T-helper 17 cell (primary cell): ENCODE measurements at regions not wholly inside any gene's neighbourhood (a gene's known extent, or its start where the extent isn't known, plus 50 kb on each side); places are given as distances from the start of the nearest gene placed in this dataset.

Source experiments
- ATAC-seq: fragments of 150-1000 bp; cut with Tn5 transposase; 2 replicates; pipeline ENCODE4 v1.10.0; 2021; ENCODE audit warnings: mild to moderate bottlenecking, moderate library complexity
- DNase-seq, 3 donors: peaks; one replicate each; pipeline versions ENCODE4 v3.0.0 to v3.0.0-alpha.2; 2020 to 2021
- H3K9me3 ChIP-seq: one replicate; pipeline ENCODE4 v1.7.0; 2013; ENCODE audit warnings: low read length, mild to moderate bottlenecking; ENCODE audit not compliant: control insufficient read depth, poor library complexity, severe bottlenecking
- H3K27ac Mint-ChIP-seq: one replicate; pipeline ENCODE4 v1.8.0; 2022; ENCODE audit warnings: mild to moderate bottlenecking, moderate library complexity, mixed read lengths
- H3K27me3 Mint-ChIP-seq: one replicate; pipeline ENCODE4 v1.8.0; 2022; ENCODE audit warnings: mixed read lengths
- H3K36me3 Mint-ChIP-seq: one replicate; pipeline ENCODE4 v1.8.0; 2022; ENCODE audit warnings: low read depth, mixed read lengths
- H3K4me1 Mint-ChIP-seq: one replicate; pipeline ENCODE4 v1.8.0; 2022; ENCODE audit warnings: mild to moderate bottlenecking, mixed read lengths
- H3K4me3 Mint-ChIP-seq: one replicate; pipeline ENCODE4 v1.8.0; 2022; ENCODE audit warnings: mild to moderate bottlenecking, moderate library complexity, mixed read lengths

- H3K9me3 ChIP-seq, result no peaks in the 10 kb centered on the region
- no peak for DNase-seq
- no peak for ATAC-seq
- Mint-ChIP-seq H3K27ac (no peak overlapping the region), H3K36me3 (no peaks in the 10 kb centered on the region), H3K27me3 (no peaks in the 10 kb centered on the region), H3K4me3 (no peak overlapping the region), H3K4me1 (no peaks in the 10 kb centered on the region)
Measured at GRCh38 chr12:128133321-128134073, 133.5 kb upstream of the TMEM132C start.

GRCh38 chr12:128137140-128137539 lies 129.8 kb upstream of the TMEM132C start:
- no peak for DNase-seq
- no peaks in the 10 kb centered on the region for H3K9me3 ChIP-seq
- Mint-ChIP-seq H3K4me3 (no peak overlapping the region), H3K27ac (no peak overlapping the region), H3K27me3 (no peaks in the 10 kb centered on the region), H3K4me1 (no peaks in the 10 kb centered on the region), H3K36me3 (no peaks in the 10 kb centered on the region)
- no peak for ATAC-seq

- DNase-seq (no peak), ATAC-seq (no peak)
- H3K36me3 Mint-ChIP-seq, result no peaks in the 10 kb centered on the region
- H3K4me3 Mint-ChIP-seq, result no peak overlapping the region
- H3K27me3 Mint-ChIP-seq, result no peaks in the 10 kb centered on the region
- H3K4me1 Mint-ChIP-seq, result no peaks in the 10 kb centered on the region
- H3K9me3 ChIP-seq, result no peaks in the 10 kb centered on the region
- H3K27ac Mint-ChIP-seq, result no peak overlapping the region
Measured at GRCh38 chr12:128138125-128138524, 128.8 kb upstream of the TMEM132C start.

GRCh38 chr12:128140551-128140950 lies 126.4 kb upstream of the TMEM132C start:
- DNase-seq (no peak), ATAC-seq (no peak)
- Mint-ChIP-seq H3K27me3 (no peaks in the 10 kb centered on the region), H3K36me3 (no peaks in the 10 kb centered on the region), H3K27ac (no peak overlapping the region), H3K4me1 (no peaks in the 10 kb centered on the region), H3K4me3 (no peak overlapping the region)
- no peaks in the 10 kb centered on the region for H3K9me3 ChIP-seq

GRCh38 chr12:128150961-128151360 lies 116.0 kb upstream of the TMEM132C start:
- Mint-ChIP-seq H3K36me3 (no peaks in the 10 kb centered on the region), H3K4me3 (no peak overlapping the region), H3K4me1 (no peaks in the 10 kb centered on the region), H3K27ac (no peak overlapping the region), H3K27me3 (no peaks in the 10 kb centered on the region)
- H3K9me3 ChIP-seq, result no peaks in the 10 kb centered on the region
- DNase-seq (no peak), ATAC-seq (no peak)

- no peak for ATAC-seq
- DNase-seq, result no peak
- Mint-ChIP-seq H3K4me1 (no peaks in the 10 kb centered on the region), H3K27me3 (no peaks in the 10 kb centered on the region), H3K4me3 (no peak overlapping the region), H3K36me3 (no peaks in the 10 kb centered on the region), H3K27ac (no peak overlapping the region)
- H3K9me3 ChIP-seq, result no peaks in the 10 kb centered on the region
Measured at GRCh38 chr12:128155571-128155970, 111.4 kb upstream of the TMEM132C start.

GRCh38 chr12:128163086-128163485 lies 103.9 kb upstream of the TMEM132C start:
- no peaks in the 10 kb centered on the region for H3K4me1 Mint-ChIP-seq
- no peak overlapping the region for H3K27ac Mint-ChIP-seq
- H3K4me3 Mint-ChIP-seq, result no peak overlapping the region
- ATAC-seq (no peak), DNase-seq (no peak)
- no peaks in the 10 kb centered on the region for H3K36me3 Mint-ChIP-seq
- H3K9me3 ChIP-seq, result no peaks in the 10 kb centered on the region
- no peaks in the 10 kb centered on the region for H3K27me3 Mint-ChIP-seq

GRCh38 chr12:128164533-128164932 lies 102.4 kb upstream of the TMEM132C start:
- ATAC-seq (no peak), DNase-seq (no peak)
- no peaks in the 10 kb centered on the region for H3K9me3 ChIP-seq
- Mint-ChIP-seq H3K4me3 (no peak overlapping the region), H3K27ac (no peak overlapping the region), H3K27me3 (no peaks in the 10 kb centered on the region), H3K4me1 (no peaks in the 10 kb centered on the region), H3K36me3 (no peaks in the 10 kb centered on the region)

- ATAC-seq (no peak), DNase-seq (no peak)
- H3K4me3 Mint-ChIP-seq, result no peak overlapping the region
- no peaks in the 10 kb centered on the region for H3K36me3 Mint-ChIP-seq
- H3K4me1 Mint-ChIP-seq, result no peaks in the 10 kb centered on the region
- no peak overlapping the region for H3K27ac Mint-ChIP-seq
- H3K27me3 Mint-ChIP-seq, result no peaks in the 10 kb centered on the region
- no peaks in the 10 kb centered on the region for H3K9me3 ChIP-seq
Measured at GRCh38 chr12:128165387-128165786, 101.6 kb upstream of the TMEM132C start.

- ATAC-seq, result no peak
- no peak overlapping the region for H3K4me3 Mint-ChIP-seq
- no peak overlapping the region for H3K27ac Mint-ChIP-seq
Measured at GRCh38 chr12:128168273-128168672, 98.7 kb upstream of the TMEM132C start.

GRCh38 chr12:128170181-128170580 lies 96.8 kb upstream of the TMEM132C start:
- ATAC-seq, result no peak
- Mint-ChIP-seq H3K27me3 (no peaks in the 10 kb centered on the region), H3K4me1 (no peaks in the 10 kb centered on the region), H3K36me3 (no peaks in the 10 kb centered on the region), H3K27ac (no peak overlapping the region), H3K4me3 (no peak overlapping the region)
- no peak for DNase-seq
- no peaks in the 10 kb centered on the region for H3K9me3 ChIP-seq

More at GRCh38 chr12:128168273-128168672, 98.7 kb upstream of the TMEM132C start:
- H3K27me3 Mint-ChIP-seq, result no peaks in the 10 kb centered on the region
- no peaks in the 10 kb centered on the region for H3K9me3 ChIP-seq
- H3K4me1 Mint-ChIP-seq, result no peaks in the 10 kb centered on the region
- H3K36me3 Mint-ChIP-seq, result no peaks in the 10 kb centered on the region
- DNase-seq, result no peak

GRCh38 chr12:128178565-128178964 lies 88.4 kb upstream of the TMEM132C start:
- Mint-ChIP-seq H3K27me3 (no peaks in the 10 kb centered on the region), H3K4me1 (no peaks in the 10 kb centered on the region), H3K27ac (no peak overlapping the region), H3K36me3 (no peaks in the 10 kb centered on the region), H3K4me3 (no peak overlapping the region)
- DNase-seq, result no peak
- no peak for ATAC-seq
- no peaks in the 10 kb centered on the region for H3K9me3 ChIP-seq

GRCh38 chr12:128178966-128179365 lies 88.0 kb upstream of the TMEM132C start:
- ATAC-seq (no peak), DNase-seq (no peak)
- no peak overlapping the region for H3K4me3 Mint-ChIP-seq
- H3K27me3 Mint-ChIP-seq, result no peaks in the 10 kb centered on the region
- no peaks in the 10 kb centered on the region for H3K9me3 ChIP-seq
- no peaks in the 10 kb centered on the region for H3K36me3 Mint-ChIP-seq
- no peaks in the 10 kb centered on the region for H3K4me1 Mint-ChIP-seq
- no peak overlapping the region for H3K27ac Mint-ChIP-seq

GRCh38 chr12:128180166-128180565 lies 86.8 kb upstream of the TMEM132C start:
- H3K36me3 Mint-ChIP-seq, result no peaks in the 10 kb centered on the region
- DNase-seq (no peak), ATAC-seq (no peak)
- H3K27me3 Mint-ChIP-seq, result no peaks in the 10 kb centered on the region
- no peaks in the 10 kb centered on the region for H3K9me3 ChIP-seq
- no peak overlapping the region for H3K27ac Mint-ChIP-seq
- no peak overlapping the region for H3K4me3 Mint-ChIP-seq
- no peaks in the 10 kb centered on the region for H3K4me1 Mint-ChIP-seq
